ENCODE measurements at regions not wholly inside any gene's neighbourhood (a gene's known extent, or its start where the extent isn't known, plus 50 kb on each side); places are given as distances from the start of the nearest gene placed in this dataset.
"Not testable (repeated sequence)": the region's sequence is repeated elsewhere in the genome, so short reads cannot be mapped to it uniquely, and the experiment has no call there.

DNA sequence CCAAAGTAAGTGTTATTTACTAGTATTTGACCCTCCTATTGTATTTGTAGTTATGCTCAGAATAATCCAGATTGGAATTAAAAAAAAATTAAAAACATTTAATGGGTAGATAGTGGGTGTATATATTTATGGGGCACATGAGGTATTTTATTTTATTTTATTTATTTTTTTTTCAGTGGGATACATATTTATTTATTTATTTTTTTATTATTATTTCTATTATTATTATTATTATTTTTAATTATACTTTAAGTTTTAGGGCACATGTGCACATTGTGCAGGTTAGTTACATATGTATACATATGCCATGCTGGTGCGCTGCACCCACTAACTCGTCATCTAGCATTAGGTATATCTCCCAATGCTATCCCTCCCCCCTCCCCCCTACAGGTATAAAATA is 1211.8 kb downstream of the OTOL1 start:
- DNase-seq (ENCODE audit: low spot score); FAIRE-seq: not testable (repeated sequence)

DNA sequence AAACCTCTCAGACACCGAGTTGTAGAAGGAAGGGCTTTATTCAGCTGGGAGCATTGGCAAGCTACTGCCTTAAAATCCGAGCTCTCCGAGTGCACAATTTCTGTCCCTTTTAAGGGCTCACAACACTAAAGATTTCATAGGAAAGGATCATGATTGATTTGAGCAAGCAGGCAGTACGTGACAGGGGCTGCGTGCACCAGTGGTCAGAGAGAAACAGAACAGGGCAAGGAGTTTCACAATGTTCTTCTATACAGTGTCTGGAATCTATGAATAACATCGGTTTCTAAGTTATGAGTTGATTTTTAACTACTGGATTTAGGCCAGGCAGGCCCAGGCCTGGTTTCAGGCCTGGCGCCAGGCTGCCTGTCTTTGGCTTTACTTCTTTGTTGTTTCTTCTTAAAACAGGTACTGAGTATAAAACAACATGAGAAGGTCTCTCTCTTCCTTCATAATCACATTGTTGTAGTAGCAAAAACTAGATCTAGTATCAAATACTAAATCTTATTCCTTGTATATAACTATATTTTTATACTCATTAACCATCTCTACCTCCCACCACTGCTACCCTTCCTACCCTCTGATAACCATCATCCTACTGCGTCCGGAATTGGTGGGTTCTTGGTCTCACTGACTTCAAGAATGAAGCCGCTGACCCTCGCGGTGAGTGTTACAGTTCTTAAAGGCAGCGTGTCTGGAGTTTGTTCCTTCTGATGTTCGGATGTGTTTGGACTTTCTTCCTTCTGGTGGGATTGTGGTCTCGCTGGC is 1212.5 kb downstream of the OTOL1 start:
- DNase-seq (ENCODE audit: low spot score); FAIRE-seq: not testable (repeated sequence)

GRCh38 chr3:162710332-162711112 is 1213.9 kb downstream of the OTOL1 start:
- FAIRE-seq (no peak), DNase-seq (ENCODE audit: low spot score) (no peak)

DNA sequence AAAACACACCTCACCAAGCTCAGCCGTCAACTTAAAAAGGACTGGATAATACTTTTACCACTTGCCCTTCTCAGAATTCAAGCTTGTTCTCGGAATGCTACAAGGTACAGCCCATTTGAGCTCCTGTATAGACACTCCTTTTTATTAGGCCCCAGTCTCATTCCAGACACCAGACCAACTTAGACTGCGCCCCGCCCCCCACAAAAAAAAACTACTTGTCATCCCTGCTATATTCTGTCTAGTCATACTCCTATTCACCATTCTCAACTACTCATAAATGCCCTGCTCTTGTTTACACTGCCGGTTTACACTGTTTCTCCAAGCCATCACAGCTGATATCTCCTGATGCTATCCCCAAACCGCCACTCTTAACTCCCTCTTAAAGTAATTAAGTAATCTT is 1220.5 kb downstream of the OTOL1 start:
- FAIRE-seq: not testable (repeated sequence)

GRCh38 chr3:162718697-162719096 is 1222.1 kb downstream of the OTOL1 start:
- no peak for FAIRE-seq

More for the DNA sequence above, 1220.5 kb downstream of the OTOL1 start:
- DNase-seq (ENCODE audit: low spot score): not testable (repeated sequence)

DNA sequence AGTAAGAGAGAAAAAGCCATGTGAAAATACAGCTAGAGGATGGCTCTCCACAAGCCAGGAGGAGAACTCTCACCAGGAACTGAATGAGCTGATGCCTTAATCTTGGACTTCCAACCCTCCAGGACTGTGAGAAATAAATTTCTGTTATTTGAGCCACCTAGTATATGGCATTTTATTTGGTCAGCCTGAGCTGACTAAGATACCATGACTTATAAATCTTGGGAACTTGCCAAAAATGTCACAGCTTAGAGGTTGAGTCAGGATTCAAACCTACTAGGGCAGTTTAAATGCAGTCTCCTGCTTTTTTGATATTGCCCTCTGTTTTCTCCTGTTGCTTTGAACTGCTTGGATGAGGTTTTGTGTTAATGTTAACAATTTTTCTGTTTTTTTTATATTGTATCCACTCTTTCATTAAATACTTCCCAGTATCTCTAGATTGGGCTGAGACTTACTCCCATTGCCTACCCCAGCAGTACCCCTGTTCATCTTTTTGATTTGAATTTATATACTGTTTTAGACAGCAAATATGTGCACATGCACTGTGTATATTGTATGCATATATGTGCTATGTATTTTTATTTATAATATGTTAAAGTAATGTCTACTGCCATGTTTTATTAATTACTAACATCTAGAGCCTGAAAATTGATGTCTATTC is 1223.2 kb downstream of the OTOL1 start:
- FAIRE-seq (no peak), DNase-seq (ENCODE audit: low spot score) (peak; percentile 23)

More at GRCh38 chr3:162718697-162719096, 1222.1 kb downstream of the OTOL1 start:
- no peak for DNase-seq (ENCODE audit: low spot score)

DNA sequence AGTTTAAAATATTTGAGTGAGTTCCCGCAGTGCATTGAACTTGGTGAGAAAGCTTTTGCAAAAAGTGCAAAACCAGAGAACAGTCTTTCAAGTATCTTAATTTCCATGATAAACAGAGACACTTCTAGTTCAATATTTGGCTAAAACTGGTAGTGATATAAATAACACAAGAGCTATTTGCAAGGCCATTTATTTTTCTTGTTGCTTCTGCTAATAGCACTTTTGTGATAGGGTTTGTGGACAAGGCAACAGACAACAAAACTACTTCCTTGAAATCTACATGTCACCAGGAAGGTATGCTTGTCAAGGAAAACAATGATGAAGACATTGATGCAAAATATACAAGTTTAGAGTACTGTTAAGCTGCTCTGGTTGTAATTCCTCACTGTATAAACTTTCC is 1225.1 kb downstream of the OTOL1 start:
- FAIRE-seq: no peak
- no peak for DNase-seq (ENCODE audit: low spot score)

- DNase-seq (ENCODE audit: low spot score) (no peak), FAIRE-seq (no peak)
These were observed 1225.7 kb downstream of the OTOL1 start for GRCh38 chr3:162722337-162722736.

DNA sequence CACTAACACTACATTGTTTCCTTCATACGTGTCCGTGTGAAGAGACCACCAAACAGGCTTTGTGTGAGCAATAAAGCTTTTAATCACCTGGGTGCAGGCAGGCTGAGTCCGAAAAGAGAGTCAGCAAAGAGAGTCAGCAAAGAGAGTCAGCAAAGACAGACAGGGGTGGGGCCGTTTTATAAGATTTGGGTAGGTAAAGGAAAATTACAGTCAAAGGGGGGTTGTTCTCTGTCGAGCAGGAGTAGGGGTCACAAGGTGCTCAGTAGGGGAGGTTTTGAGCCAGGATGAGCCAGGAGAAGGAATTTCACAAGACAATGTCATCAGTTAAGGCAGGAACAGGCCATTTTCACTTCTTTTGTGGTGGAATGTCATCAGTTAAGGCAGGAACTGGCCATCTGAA is 1226.2 kb downstream of the OTOL1 start:
- DNase-seq (ENCODE audit: low spot score); FAIRE-seq: not testable (repeated sequence)

DNA sequence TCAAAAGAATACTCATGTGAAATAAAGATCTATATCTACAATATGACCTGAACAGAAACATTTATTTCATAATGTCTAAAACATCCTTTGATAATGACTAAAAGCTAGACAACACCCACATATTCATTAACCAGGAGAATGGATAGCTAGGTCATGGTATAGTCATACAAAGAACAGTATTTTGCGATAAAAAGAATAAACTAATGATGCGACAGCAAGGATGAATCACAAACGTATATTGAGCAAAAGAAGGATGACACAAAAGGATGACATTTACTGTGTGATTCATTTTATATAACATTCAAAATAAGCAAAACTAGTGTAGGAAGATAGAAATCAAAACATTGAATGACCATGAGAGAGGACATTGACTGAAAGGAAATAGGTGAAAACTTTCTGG is 1233.1 kb downstream of the OTOL1 start:
- no peak for FAIRE-seq

GRCh38 chr3:162731961-162732360 is 1235.4 kb downstream of the OTOL1 start:
- DNase-seq (ENCODE audit: low spot score); FAIRE-seq: not testable (repeated sequence)

More for the DNA sequence above, 1233.1 kb downstream of the OTOL1 start:
- no peak for DNase-seq (ENCODE audit: low spot score)

- FAIRE-seq: no peak
- DNase-seq (ENCODE audit: low spot score): no peak
These were observed 1242.2 kb downstream of the OTOL1 start for GRCh38 chr3:162738784-162739183.

DNA sequence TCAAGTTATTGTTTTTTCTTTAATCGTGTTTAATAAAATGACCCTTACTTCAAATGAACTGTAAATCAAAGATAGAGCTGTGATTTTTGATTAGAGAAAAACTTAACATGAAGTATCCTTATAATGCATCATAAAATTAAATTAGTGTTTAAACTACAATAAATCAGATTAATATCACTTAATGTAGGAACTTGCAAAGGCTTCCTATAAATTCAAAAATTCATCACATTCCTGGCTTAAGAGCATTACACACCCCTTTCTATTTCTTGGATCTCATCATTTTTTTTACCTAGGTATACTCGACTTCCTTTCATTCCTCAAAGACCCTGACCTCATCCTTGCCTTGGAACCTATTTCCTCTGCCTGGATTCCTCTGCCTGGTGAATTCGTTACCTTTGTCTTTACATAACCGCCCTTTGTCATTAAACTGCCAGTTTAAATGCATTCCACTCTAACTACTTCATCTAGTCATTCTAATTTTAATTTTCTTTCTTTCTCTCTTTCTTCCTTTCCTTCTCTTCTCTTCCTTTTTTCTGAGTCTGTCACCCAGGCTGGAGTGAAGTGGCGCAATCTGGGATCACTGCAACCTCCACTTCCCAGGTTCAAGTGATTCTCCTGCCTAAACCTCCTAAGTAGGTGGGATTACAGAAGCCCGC is 1244.5 kb downstream of the OTOL1 start:
- DNase-seq (ENCODE audit: low spot score) (no peak), FAIRE-seq (no peak)

- FAIRE-seq (no peak), DNase-seq (ENCODE audit: low spot score) (no peak)
These were observed 1245.6 kb downstream of the OTOL1 start for GRCh38 chr3:162742159-162742717.

- DNase-seq (ENCODE audit: low spot score): no peak
- FAIRE-seq: no peak
These were observed 1246.5 kb downstream of the OTOL1 start for GRCh38 chr3:162743091-162743490.

- no peak for DNase-seq (ENCODE audit: low spot score)
- no peak for FAIRE-seq
These were observed 1264.2 kb downstream of the OTOL1 start for GRCh38 chr3:162760789-162761188.

- FAIRE-seq (no peak), DNase-seq (ENCODE audit: low spot score) (no peak)
These were observed 1267.6 kb downstream of the OTOL1 start for GRCh38 chr3:162764051-162764807.

GRCh38 chr3:162764808-162765071 is 1268.1 kb downstream of the OTOL1 start:
- DNase-seq (ENCODE audit: low spot score) (no peak), FAIRE-seq (no peak)

- FAIRE-seq: no peak
- DNase-seq (ENCODE audit: low spot score): no peak
These were observed 1268.9 kb downstream of the OTOL1 start for GRCh38 chr3:162765524-162765923.

- no peak for FAIRE-seq
- DNase-seq (ENCODE audit: low spot score): no peak
These were observed 1273.0 kb downstream of the OTOL1 start for GRCh38 chr3:162769564-162769963.

DNA sequence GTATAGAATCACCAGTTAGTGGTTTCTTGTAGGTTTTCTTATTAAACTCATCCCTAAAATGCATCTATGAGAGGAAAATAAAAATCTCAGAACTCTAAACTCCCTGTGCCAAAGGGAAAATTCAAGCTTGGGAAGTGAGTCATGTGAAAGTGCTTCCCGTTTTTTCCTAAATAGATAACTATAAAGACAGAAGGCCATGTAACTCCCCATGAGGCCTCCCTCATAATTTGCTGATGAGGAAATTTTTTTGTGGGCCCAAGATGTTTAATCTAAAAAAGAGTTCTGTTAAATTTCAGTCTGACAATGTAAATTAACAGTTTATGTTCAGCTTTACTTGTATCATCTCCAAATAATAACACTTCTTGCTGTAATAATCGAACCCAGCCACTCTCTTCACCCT is 1273.9 kb downstream of the OTOL1 start:
- no peak for FAIRE-seq
- no peak for DNase-seq (ENCODE audit: low spot score)

Measured in urothelium cell line (cell line).